ENCODE measurements at regions not wholly inside any gene's neighbourhood (a gene's known extent, or its start where the extent isn't known, plus 50 kb on each side); places are given as distances from the start of the nearest gene placed in this dataset.
"Not testable (repeated sequence)": the region's sequence is repeated elsewhere in the genome, so short reads cannot be mapped to it uniquely, and the experiment has no call there.

- DNase-seq (ENCODE audit: low spot score in 2 of 2) (no peak), ATAC-seq (no peak)
- no peaks in the 10 kb centered on the region for H3K36me3 Mint-ChIP-seq
- H3K9me3 Mint-ChIP-seq = peaks cover 23% of the 10 kb centered on the region
- no peak overlapping the region for H3K27ac Mint-ChIP-seq
- no peak overlapping the region for H3K4me3 Mint-ChIP-seq
- no peaks in the 10 kb centered on the region for H3K4me1 Mint-ChIP-seq
Observed at GRCh38 chr2:139477618-139478017, 697.4 kb upstream of the NXPH2 start.

GRCh38 chr2:139469985-139470384 lies 689.8 kb upstream of the NXPH2 start:
- Mint-ChIP-seq H3K4me3 (no peak overlapping the region), H3K4me1 (no peaks in the 10 kb centered on the region), H3K27ac (no peak overlapping the region), H3K9me3 (peaks cover 19% of the 10 kb centered on the region), H3K36me3 (no peaks in the 10 kb centered on the region)
- DNase-seq (ENCODE audit: low spot score in 2 of 2) (no peak), ATAC-seq (no peak)

- no peaks in the 10 kb centered on the region for H3K4me1 Mint-ChIP-seq
- peaks cover 24% of the 10 kb centered on the region for H3K9me3 Mint-ChIP-seq
- no peak overlapping the region for H3K27ac Mint-ChIP-seq
- no peak for DNase-seq (ENCODE audit: low spot score in 2 of 2)
- H3K36me3 Mint-ChIP-seq = no peaks in the 10 kb centered on the region
- no peak overlapping the region for H3K4me3 Mint-ChIP-seq
- no peak for ATAC-seq
Observed at GRCh38 chr2:139465789-139466188, 685.6 kb upstream of the NXPH2 start.

- Mint-ChIP-seq H3K36me3 (no peaks in the 10 kb centered on the region), H3K4me3 (no peak overlapping the region), H3K9me3 (peaks cover 12% of the 10 kb centered on the region), H3K4me1 (no peaks in the 10 kb centered on the region), H3K27ac (no peak overlapping the region)
- DNase-seq (ENCODE audit: low spot score in 2 of 2) = no peak
- ATAC-seq = no peak
Observed at GRCh38 chr2:139457873-139458272, 677.7 kb upstream of the NXPH2 start.

GRCh38 chr2:139454251-139454650 lies 674.1 kb upstream of the NXPH2 start:
- Mint-ChIP-seq H3K9me3 (peaks cover 20% of the 10 kb centered on the region), H3K36me3 (no peaks in the 10 kb centered on the region), H3K27ac (no peak overlapping the region), H3K4me3 (no peak overlapping the region), H3K4me1 (no peaks in the 10 kb centered on the region)
- ATAC-seq (no peak), DNase-seq (ENCODE audit: low spot score in 2 of 2) (no peak)

- H3K36me3 Mint-ChIP-seq = no peaks in the 10 kb centered on the region
- no peak for DNase-seq (ENCODE audit: low spot score in 2 of 2)
- H3K9me3 Mint-ChIP-seq = peaks cover 14% of the 10 kb centered on the region
- no peak overlapping the region for H3K4me3 Mint-ChIP-seq
- no peak for ATAC-seq
- H3K4me1 Mint-ChIP-seq = no peaks in the 10 kb centered on the region
- no peak overlapping the region for H3K27ac Mint-ChIP-seq
Observed at GRCh38 chr2:139439100-139439499, 658.9 kb upstream of the NXPH2 start.

GRCh38 chr2:139438478-139438877 lies 658.3 kb upstream of the NXPH2 start:
- no peak for ATAC-seq
- H3K4me1 Mint-ChIP-seq = no peaks in the 10 kb centered on the region

GRCh38 chr2:139427164-139427563 lies 647.0 kb upstream of the NXPH2 start:
- DNase-seq (ENCODE audit: low spot score in 2 of 2) (no peak), ATAC-seq (no peak)
- peaks cover 13% of the 10 kb centered on the region for H3K9me3 Mint-ChIP-seq
- no peaks in the 10 kb centered on the region for H3K4me1 Mint-ChIP-seq
- H3K4me3 Mint-ChIP-seq = no peak overlapping the region
- H3K27ac Mint-ChIP-seq = no peak overlapping the region
- no peaks in the 10 kb centered on the region for H3K36me3 Mint-ChIP-seq

More at GRCh38 chr2:139438478-139438877, 658.3 kb upstream of the NXPH2 start:
- H3K36me3 Mint-ChIP-seq = no peaks in the 10 kb centered on the region
- DNase-seq (ENCODE audit: low spot score in 2 of 2) = no peak
- peaks cover 14% of the 10 kb centered on the region for H3K9me3 Mint-ChIP-seq
- no peak overlapping the region for H3K4me3 Mint-ChIP-seq
- no peak overlapping the region for H3K27ac Mint-ChIP-seq

- no peak for DNase-seq (ENCODE audit: low spot score in 2 of 2)
- Mint-ChIP-seq H3K36me3 (no peaks in the 10 kb centered on the region), H3K4me1 (no peaks in the 10 kb centered on the region), H3K9me3 (peaks cover 18% of the 10 kb centered on the region), H3K4me3 (no peak overlapping the region), H3K27ac (no peak overlapping the region)
- no peak for ATAC-seq
Observed at GRCh38 chr2:139424101-139424500, 643.9 kb upstream of the NXPH2 start.

- DNase-seq (ENCODE audit: low spot score in 2 of 2) = no peak
- peaks cover 20% of the 10 kb centered on the region for H3K9me3 Mint-ChIP-seq
- no peak overlapping the region for H3K27ac Mint-ChIP-seq
- H3K4me3 Mint-ChIP-seq = no peak overlapping the region
- ATAC-seq = no peak
- no peaks in the 10 kb centered on the region for H3K4me1 Mint-ChIP-seq
- H3K36me3 Mint-ChIP-seq = no peaks in the 10 kb centered on the region
Observed at GRCh38 chr2:139411236-139411635, 631.0 kb upstream of the NXPH2 start.

- H3K9me3 Mint-ChIP-seq = peaks cover 23% of the 10 kb centered on the region
- H3K4me3 Mint-ChIP-seq; H3K36me3 Mint-ChIP-seq; H3K4me1 Mint-ChIP-seq; H3K27ac Mint-ChIP-seq; ATAC-seq; DNase-seq (ENCODE audit: low spot score in 2 of 2): not testable (repeated sequence)
Observed at GRCh38 chr2:139410833-139411174, 630.6 kb upstream of the NXPH2 start.

- DNase-seq (ENCODE audit: low spot score in 2 of 2); ATAC-seq; H3K27ac Mint-ChIP-seq; H3K4me3 Mint-ChIP-seq; H3K4me1 Mint-ChIP-seq; H3K36me3 Mint-ChIP-seq: not testable (repeated sequence)
- peaks cover 24% of the 10 kb centered on the region for H3K9me3 Mint-ChIP-seq
Observed at GRCh38 chr2:139410147-139410832, 630.1 kb upstream of the NXPH2 start.

- H3K4me1 Mint-ChIP-seq = no peaks in the 10 kb centered on the region
- H3K9me3 Mint-ChIP-seq = peaks cover 22% of the 10 kb centered on the region
- ATAC-seq (no peak), DNase-seq (ENCODE audit: low spot score in 2 of 2) (no peak)
- H3K36me3 Mint-ChIP-seq = no peaks in the 10 kb centered on the region
- no peak overlapping the region for H3K27ac Mint-ChIP-seq
- H3K4me3 Mint-ChIP-seq = no peak overlapping the region
Observed at GRCh38 chr2:139409212-139409611, 629.0 kb upstream of the NXPH2 start.

- peaks cover 16% of the 10 kb centered on the region for H3K9me3 Mint-ChIP-seq
Observed at GRCh38 chr2:139403948-139404347, 623.8 kb upstream of the NXPH2 start.

GRCh38 chr2:139394801-139395200 lies 614.6 kb upstream of the NXPH2 start:
- H3K4me3 Mint-ChIP-seq = no peak overlapping the region
- ATAC-seq (no peak), DNase-seq (ENCODE audit: low spot score in 2 of 2) (no peak)
- no peak overlapping the region for H3K27ac Mint-ChIP-seq
- no peaks in the 10 kb centered on the region for H3K36me3 Mint-ChIP-seq
- peaks cover 9% of the 10 kb centered on the region for H3K9me3 Mint-ChIP-seq
- H3K4me1 Mint-ChIP-seq = no peaks in the 10 kb centered on the region

More at GRCh38 chr2:139403948-139404347, 623.8 kb upstream of the NXPH2 start:
- no peak overlapping the region for H3K27ac Mint-ChIP-seq
- no peaks in the 10 kb centered on the region for H3K4me1 Mint-ChIP-seq
- H3K36me3 Mint-ChIP-seq = no peaks in the 10 kb centered on the region
- DNase-seq (ENCODE audit: low spot score in 2 of 2) (no peak), ATAC-seq (no peak)
- no peak overlapping the region for H3K4me3 Mint-ChIP-seq

- H3K9me3 Mint-ChIP-seq = peaks cover 7% of the 10 kb centered on the region
- H3K4me3 Mint-ChIP-seq = no peak overlapping the region
- H3K36me3 Mint-ChIP-seq = no peaks in the 10 kb centered on the region
- no peak overlapping the region for H3K27ac Mint-ChIP-seq
- DNase-seq (ENCODE audit: low spot score in 2 of 2) = no peak
- ATAC-seq = no peak
- no peaks in the 10 kb centered on the region for H3K4me1 Mint-ChIP-seq
Observed at GRCh38 chr2:139389391-139389790, 609.2 kb upstream of the NXPH2 start.

- H3K36me3 Mint-ChIP-seq = no peaks in the 10 kb centered on the region
- no peaks in the 10 kb centered on the region for H3K4me1 Mint-ChIP-seq
- DNase-seq (ENCODE audit: low spot score in 2 of 2) (no peak), ATAC-seq (no peak)
- no peak overlapping the region for H3K4me3 Mint-ChIP-seq
- peaks cover 10% of the 10 kb centered on the region for H3K9me3 Mint-ChIP-seq
- H3K27ac Mint-ChIP-seq = no peak overlapping the region
Observed at GRCh38 chr2:139386401-139386800, 606.2 kb upstream of the NXPH2 start.
